K562 (cell line): ENCODE measurements at regions not wholly inside any gene's neighbourhood (a gene's known extent, or its start where the extent isn't known, plus 50 kb on each side); places are given as distances from the start of the nearest gene placed in this dataset.

Source experiments
- CAMTA2 ChIP-seq: fragments of 250-450 bp; sonication (Bioruptor Pico); conservative IDR thresholded peaks from 2 replicates; pipeline ENCODE4 v1.5.1; 2022
- RCOR1 ChIP-seq, 2 experiments: IDR thresholded peaks; 2 replicates each; pipeline ENCODE4 v1.6.1; 2012; ENCODE audit warnings: low read depth in 2 of 2, low read length in 2 of 2, borderline replicate concordance in 1 of 2, improper control_type of control experiment in 1 of 2
- TF ChIP-seq, protein P1 (sequence below), 2 experiments: fragments of 450-650 bp; formaldehyde crosslinking in 1 of 2; IDR thresholded peaks; 2 replicates each; pipeline versions ENCODE4 v1.4.0 to v1.6.1; 2014 to 2020; ENCODE audit warnings: mild to moderate bottlenecking in 2 of 2, borderline replicate concordance in 1 of 2, low read depth in 1 of 2

- TF ChIP-seq, protein P1, sequence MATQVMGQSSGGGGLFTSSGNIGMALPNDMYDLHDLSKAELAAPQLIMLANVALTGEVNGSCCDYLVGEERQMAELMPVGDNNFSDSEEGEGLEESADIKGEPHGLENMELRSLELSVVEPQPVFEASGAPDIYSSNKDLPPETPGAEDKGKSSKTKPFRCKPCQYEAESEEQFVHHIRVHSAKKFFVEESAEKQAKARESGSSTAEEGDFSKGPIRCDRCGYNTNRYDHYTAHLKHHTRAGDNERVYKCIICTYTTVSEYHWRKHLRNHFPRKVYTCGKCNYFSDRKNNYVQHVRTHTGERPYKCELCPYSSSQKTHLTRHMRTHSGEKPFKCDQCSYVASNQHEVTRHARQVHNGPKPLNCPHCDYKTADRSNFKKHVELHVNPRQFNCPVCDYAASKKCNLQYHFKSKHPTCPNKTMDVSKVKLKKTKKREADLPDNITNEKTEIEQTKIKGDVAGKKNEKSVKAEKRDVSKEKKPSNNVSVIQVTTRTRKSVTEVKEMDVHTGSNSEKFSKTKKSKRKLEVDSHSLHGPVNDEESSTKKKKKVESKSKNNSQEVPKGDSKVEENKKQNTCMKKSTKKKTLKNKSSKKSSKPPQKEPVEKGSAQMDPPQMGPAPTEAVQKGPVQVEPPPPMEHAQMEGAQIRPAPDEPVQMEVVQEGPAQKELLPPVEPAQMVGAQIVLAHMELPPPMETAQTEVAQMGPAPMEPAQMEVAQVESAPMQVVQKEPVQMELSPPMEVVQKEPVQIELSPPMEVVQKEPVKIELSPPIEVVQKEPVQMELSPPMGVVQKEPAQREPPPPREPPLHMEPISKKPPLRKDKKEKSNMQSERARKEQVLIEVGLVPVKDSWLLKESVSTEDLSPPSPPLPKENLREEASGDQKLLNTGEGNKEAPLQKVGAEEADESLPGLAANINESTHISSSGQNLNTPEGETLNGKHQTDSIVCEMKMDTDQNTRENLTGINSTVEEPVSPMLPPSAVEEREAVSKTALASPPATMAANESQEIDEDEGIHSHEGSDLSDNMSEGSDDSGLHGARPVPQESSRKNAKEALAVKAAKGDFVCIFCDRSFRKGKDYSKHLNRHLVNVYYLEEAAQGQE (IDR thresholded peaks at IDR 0.05; ENCODE audit: borderline replicate concordance), result peak; percentile 61
- TF ChIP-seq, protein P1 (CRISPR knock-in tag; IDR thresholded peaks at IDR 0.05; ENCODE audit: low read depth), result no peak
- TF ChIP-seq RCOR1 (IDR thresholded peaks at IDR 0.05; ENCODE audit: borderline replicate concordance in 1 of 2, low read depth in 2 of 2, low read length in 2 of 2) (no peak), CAMTA2 (CRISPR knock-in tag) (no peak)
Observed at GRCh38 chr1:101309334-101310311, 72.8 kb downstream of the S1PR1 start.
